Stimulated activated CD4-positive, alpha-beta T cell treated with anti-CD3 and anti-CD28 coated beads, Interleukin-12 subunit alpha, Interleukin-12 subunit beta, amount 100 ng/mL, for 48 hours (primary cell): ENCODE measurements at regions not wholly inside any gene's neighbourhood (a gene's known extent, or its start where the extent isn't known, plus 50 kb on each side); places are given as distances from the start of the nearest gene placed in this dataset.
"Not testable (repeated sequence)": the region's sequence is repeated elsewhere in the genome, so short reads cannot be mapped to it uniquely, and the experiment has no call there.

ENCODE experiments used
- DNase-seq, 3 donors: peaks; one replicate each; pipeline ENCODE4 v3.0.0-alpha.2; 2020; ENCODE audit warnings: low read depth in 2 of 3, low spot score in 1 of 3

DNA sequence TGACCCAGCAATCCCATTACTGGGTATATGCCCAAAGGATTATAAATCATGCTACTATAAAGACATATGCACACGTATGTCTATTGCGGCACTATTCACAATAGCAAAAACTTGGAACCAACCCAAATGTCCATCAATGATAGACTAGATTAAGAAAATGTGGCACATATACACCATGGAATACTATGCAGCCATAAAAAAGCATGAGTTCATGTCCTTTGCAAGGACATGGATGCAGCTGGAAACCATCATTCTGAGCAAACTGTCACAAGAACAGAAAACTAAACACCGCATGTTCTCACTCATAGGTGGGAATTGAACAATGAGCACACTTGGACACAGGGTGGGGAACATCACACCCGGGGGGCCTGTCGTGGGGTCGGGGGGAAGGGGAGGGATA lies 80.1 kb upstream of the TMEM170B start:
- not testable (repeated sequence) for DNase-seq

GRCh38 chr6:11452106-11452505 lies 85.4 kb upstream of the TMEM170B start:
- DNase-seq, result not testable (repeated sequence)

DNA sequence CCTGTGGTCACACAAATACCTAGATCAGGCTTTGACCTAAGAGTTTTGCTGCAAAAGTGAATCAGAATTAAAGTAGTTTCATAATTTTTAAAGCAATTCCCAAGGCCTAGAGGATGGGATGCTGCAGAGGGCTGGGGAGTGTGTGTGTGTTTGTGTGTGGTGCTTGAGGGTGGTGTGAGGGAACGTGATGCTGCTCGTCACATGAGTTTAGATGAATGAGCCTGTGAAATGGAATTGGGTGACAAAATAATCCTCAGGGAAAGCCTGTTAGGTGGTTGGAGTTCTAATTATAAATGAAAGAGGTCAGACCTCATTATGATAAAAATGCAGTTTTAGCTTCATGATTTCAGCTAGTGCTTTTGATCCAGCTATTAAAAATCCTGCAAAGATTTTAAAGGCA lies 87.5 kb upstream of the TMEM170B start:
- no peak for DNase-seq

DNA sequence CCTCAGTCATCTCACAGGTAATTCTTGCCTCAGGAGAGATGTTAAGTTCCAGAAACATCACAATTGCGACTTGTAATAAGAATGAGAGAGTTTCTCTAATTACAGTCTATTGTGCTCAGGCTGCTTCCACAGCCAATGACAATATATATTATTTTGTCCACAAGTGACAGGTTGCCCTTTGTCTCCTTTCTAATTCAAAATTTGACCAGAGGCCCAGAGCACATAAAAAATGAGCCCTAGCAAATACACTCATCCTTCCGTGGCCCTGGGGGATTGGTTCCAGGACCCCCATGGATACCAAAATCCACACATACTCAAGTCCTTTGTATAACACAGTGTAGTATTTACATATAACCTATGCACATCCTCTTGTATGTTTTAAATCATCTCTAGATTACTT lies 88.1 kb upstream of the TMEM170B start:
- no peak for DNase-seq

GRCh38 chr6:11448038-11448437 lies 89.5 kb upstream of the TMEM170B start:
- DNase-seq, result no peak

DNA sequence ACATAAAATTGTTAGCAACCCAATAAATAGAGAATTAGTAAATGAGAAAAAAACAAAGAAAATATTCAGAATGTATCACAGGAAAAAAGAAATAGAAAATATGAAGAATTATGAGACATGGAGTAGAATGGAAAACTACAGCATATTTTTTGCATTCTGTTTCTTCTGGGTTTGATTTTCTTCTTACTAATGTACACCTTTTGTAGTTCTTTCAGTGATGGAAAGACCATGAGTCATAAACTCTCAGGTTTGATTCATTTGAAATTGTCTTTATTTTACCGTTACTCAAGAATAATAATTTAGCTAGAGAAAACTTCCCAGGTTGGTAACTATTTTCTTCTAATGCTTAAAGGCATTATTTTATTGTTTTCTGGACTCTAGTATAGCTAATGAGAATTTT lies 90.3 kb upstream of the TMEM170B start:
- no peak for DNase-seq

GRCh38 chr6:11445146-11445545 lies 92.4 kb upstream of the TMEM170B start:
- no peak for DNase-seq

DNA sequence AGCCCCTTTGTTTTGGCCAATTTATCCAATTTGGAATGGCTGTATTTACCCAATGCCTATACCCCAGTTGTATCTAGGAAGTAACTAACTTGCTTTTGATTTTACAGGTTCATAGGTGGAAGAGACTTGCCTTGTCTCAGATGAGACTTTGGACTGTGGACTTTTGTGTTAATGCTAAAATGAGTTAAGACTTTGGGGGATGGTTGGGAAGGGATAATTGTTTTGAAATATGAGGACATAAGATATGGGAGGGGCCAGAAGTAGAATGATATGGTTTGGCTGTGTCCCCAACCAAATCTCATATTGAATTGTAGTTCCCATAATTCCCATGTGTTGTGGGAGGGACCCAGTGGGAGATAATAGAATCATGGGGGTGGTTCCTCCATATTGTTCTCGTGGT lies 94.4 kb upstream of the TMEM170B start:
- DNase-seq, result not testable (repeated sequence)

GRCh38 chr6:11442495-11442894 lies 95.1 kb upstream of the TMEM170B start:
- no peak for DNase-seq

DNA sequence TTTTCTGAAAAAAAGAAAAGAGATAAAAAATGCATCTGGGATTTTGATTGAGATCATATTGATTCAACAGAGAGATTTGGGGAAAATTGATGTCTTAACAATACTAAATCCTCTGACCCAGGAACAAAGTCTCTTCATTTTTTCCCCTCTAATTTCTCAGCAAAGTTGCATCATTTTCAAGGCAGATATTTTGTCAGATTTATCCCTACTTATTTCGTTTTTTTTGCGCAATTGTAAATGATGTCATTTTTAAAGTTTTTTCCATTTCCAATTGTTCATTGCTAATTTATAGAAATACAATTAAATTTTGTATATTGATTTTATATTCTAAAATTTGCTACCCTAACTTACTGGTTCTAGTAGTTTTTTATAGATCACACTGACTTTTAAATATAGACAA lies 97.7 kb upstream of the TMEM170B start:
- no peak for DNase-seq

- DNase-seq, result no peak
Measured at GRCh38 chr6:11439017-11439420, 98.5 kb upstream of the TMEM170B start.

- DNase-seq, result no peak
Measured at GRCh38 chr6:11437824-11438459, 99.6 kb upstream of the TMEM170B start.

GRCh38 chr6:11436508-11437096 lies 100.9 kb upstream of the TMEM170B start:
- no peak for DNase-seq

GRCh38 chr6:11434565-11435326 lies 102.8 kb upstream of the TMEM170B start:
- no peak for DNase-seq

- DNase-seq, result no peak
Measured at GRCh38 chr6:11433860-11434259, 103.7 kb upstream of the TMEM170B start.

- no peak for DNase-seq
Measured at GRCh38 chr6:11432713-11433450, 104.7 kb upstream of the TMEM170B start.

GRCh38 chr6:11432091-11432490 lies 105.5 kb upstream of the TMEM170B start:
- DNase-seq, result no peak

DNA sequence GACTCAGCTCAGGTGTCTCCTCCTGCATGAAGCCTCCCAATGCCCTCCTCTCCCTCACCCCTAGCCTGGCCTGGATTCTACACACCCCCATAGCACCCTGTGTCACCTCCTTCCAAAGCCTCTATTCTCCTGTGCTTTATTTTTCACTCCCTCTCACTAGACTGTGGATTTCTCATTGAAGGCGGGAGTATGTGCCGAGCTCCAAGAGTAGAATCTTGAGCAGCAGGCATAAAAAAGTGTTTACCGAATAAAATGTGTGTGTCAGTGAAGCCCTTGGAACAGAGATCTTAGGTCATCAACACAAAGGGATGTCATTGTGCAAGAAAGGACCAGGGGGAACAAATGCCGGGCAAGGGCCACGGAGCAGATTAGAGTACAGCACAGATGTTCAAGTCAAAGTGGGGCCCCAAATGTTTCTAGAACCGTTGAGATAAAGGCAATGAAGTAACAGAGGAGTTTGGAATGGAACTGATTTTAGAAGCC lies 106.1 kb upstream of the TMEM170B start:
- no peak for DNase-seq

- DNase-seq, result no peak
Measured at GRCh38 chr6:11430036-11430435, 107.5 kb upstream of the TMEM170B start.

DNA sequence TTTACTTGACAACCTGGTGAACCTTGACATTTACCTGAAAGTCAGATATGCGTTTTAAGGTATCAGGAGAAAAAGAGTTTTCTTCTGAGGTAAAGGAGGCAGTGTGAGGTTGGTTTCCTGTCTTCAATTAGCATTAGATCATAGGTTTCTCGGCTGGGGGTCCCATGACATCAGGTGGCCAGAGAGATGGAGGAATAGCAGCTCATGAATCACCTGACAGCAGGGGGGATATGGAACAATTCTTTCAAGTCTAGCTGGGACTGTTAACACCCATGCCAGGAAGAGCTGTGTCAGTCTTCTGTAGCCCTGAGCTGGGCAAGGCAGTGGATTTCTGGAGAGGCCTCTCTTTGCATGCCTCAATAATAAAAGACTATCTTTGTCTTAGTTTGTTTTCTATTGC lies 108.0 kb upstream of the TMEM170B start:
- no peak for DNase-seq

DNA sequence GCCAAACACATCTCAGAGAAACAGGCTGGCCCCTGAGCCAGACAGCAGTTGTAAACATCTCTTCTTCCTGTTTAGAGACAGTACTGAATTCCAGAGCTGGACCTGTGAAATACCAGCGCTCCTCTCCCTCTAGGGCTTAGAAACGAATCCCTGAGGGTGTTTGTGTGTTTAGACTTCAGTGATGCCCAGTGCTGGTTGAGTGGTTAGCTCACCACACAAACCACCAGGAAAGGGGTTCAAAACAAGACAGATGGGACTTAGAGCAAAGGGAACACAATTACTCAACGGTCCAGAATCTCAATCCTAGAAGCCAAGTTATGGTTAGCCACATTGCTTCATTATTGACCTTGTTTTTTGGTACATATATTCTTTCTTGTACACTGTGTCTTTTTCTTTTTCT lies 108.7 kb upstream of the TMEM170B start:
- no peak for DNase-seq

DNA sequence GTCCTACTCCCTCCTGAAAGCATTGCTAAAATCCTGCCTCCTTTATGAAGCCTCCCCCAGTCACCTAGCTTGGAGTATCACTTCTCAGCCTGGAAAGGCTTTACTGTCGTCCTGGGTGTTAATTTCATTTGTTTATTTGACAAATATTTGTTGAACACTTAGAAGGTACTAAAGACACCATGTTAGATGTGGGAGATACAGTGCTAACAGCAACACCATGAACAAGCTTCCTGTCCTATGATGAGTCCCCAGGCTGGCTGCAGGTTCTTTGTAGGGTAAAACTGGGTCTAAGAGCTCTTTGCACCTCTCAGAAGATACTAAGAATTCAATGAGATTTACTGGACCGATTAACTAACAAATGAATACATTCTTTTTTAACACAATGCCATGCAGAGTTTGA lies 109.2 kb upstream of the TMEM170B start:
- no peak for DNase-seq
